Esophagus muscularis mucosa (tissue), 3 donors: ENCODE measurements at regions not wholly inside any gene's neighbourhood (a gene's known extent, or its start where the extent isn't known, plus 50 kb on each side); places are given as distances from the start of the nearest gene placed in this dataset.

Experiments
- CTCF ChIP-seq, 3 experiments: fragments of 200-600 bp in 2 of 3; fragments of 450-650 bp in 1 of 3; sonication (generic) in 2 of 3; IDR thresholded peaks; one replicate each; pipeline ENCODE4 v1.5.1; 2017 to 2019; ENCODE audit warnings: antibody characterized with exemption in 3 of 3, mild to moderate bottlenecking in 2 of 3, moderate library complexity in 1 of 3
- POLR2AphosphoS5 ChIP-seq, 2 donors: sonication (generic); formaldehyde crosslinking; IDR thresholded peaks; one replicate each; pipeline ENCODE4 v1.6.1; 2017; ENCODE audit warnings: antibody characterized with exemption in 2 of 2

GRCh38 chr12:42865282-42865681 lies 275.7 kb upstream of the PRICKLE1 start:
- TF ChIP-seq CTCF (IDR thresholded peaks at IDR 0.05) (no peak), POLR2AphosphoS5 (IDR thresholded peaks at IDR 0.05) (peak in 1 of 2 donors; percentile 35)
